HG03108 (cell line): ENCODE measurements at regions not wholly inside any gene's neighbourhood (a gene's known extent, or its start where the extent isn't known, plus 50 kb on each side); places are given as distances from the start of the nearest gene placed in this dataset.

Experiments
- ATAC-seq: cut with Tn5 transposase; IDR thresholded peaks from one replicate; pipeline ENCODE4 v1.9.1; 2021; ENCODE audit warnings: moderate library complexity; ENCODE audit not compliant: unreplicated experiment

DNA sequence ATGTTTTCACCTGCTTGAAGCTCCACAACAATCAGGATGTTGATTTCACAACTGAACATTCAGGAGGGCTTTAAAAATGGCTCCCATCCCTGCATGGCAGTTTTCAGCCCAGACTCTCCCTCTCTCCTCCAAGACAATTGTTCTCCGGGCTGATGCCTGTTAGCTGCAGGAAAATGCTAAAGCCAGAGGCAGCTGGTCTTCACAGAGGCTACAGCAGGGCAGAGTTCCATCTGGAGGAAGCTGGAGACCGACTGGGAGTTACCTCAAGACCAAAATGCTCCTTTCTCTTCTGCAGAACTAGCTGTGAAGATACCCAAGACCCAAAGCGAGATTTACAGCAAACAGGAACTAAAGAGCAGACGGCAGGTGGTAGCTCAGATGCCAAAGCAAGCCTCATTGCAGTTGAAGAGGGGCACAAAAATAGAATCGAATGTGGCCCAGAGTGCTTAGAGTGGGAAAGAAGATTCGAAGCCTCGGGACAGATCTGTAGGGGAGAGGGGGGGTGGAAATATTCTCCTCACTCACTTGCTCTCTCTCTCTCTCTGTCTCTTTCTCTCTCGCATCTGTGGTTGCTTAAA, 423.6 kb downstream of the ZNF521 start:
- ATAC-seq, result no peak

DNA sequence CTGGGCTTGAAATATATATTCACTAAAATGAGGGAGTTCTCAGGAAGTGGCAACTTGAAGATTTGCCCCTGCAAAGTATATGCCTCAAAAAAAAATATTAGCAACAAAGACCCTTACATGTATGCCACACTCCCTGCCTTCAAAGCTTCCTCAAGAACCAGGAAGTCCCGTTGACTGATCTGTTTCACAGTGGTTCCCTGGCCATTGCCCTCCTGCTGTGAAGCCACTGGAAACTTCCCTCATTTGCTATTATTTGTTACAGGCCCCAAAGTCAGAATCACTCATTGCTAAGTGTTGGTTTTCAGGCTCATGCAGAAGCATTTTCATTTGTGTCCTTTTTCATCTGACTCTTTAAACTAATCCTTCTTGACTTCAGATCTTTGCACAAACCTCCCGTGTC, 421.5 kb downstream of the ZNF521 start:
- ATAC-seq, result no peak

- no peak for ATAC-seq
Observed at GRCh38 chr18:24930971-24931370, 421.0 kb downstream of the ZNF521 start.

GRCh38 chr18:24933345-24933744, 418.6 kb downstream of the ZNF521 start:
- ATAC-seq, result no peak

- ATAC-seq, result no peak
Observed at GRCh38 chr18:24934258-24934932, 417.6 kb downstream of the ZNF521 start.

GRCh38 chr18:24935008-24935407, 417.0 kb downstream of the ZNF521 start:
- no peak for ATAC-seq

DNA sequence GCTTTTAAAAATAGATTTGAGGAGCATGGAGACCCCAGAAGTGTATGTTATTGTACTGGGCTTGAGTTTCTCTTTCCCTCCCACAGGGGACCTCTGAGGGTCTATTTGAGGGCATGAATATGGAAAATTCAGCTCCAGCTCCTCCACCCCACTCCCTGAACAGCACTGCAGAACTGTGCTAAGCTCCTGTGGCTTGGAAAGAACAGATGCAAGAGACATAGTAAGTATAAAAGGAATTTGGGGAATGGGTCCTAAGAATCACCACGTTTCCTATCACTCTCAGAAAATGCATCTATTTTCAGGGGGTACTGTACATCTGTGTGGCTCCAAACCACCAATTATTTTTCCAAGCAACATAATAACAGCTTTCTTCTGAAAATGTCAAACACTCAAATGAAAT, 416.1 kb downstream of the ZNF521 start:
- no peak for ATAC-seq

GRCh38 chr18:24936691-24937090, 415.3 kb downstream of the ZNF521 start:
- no peak for ATAC-seq

DNA sequence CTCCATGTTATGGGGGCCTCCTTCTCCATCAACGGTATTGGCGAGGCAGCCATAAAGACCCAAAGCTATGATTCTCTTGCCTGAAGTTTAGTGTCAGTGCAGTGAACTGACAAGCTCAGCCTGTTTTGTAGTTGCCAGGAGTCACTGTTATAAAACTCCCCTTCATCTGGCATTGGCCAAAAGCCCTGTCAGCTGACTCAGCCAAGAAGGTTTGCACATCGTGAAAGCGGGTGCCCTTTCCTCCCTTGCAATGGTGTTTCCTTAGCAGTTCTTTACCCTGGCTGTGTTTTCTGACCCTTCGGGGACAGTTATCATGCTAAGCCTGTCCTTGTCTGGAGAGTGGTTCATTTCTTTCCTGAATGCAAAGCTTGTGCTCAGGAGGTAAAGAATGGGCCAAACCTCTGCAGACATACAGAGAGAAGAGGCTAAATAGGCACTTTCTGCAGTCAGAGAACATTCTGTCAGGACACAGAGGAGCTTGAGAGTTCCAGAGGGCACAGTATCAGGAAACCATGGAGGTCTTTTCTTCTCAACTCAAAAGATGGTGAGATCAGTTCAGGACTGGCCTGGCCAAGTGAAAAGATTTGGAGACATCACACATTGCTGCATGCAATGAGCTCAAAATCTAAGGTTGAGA, 414.2 kb downstream of the ZNF521 start:
- ATAC-seq, result no peak

DNA sequence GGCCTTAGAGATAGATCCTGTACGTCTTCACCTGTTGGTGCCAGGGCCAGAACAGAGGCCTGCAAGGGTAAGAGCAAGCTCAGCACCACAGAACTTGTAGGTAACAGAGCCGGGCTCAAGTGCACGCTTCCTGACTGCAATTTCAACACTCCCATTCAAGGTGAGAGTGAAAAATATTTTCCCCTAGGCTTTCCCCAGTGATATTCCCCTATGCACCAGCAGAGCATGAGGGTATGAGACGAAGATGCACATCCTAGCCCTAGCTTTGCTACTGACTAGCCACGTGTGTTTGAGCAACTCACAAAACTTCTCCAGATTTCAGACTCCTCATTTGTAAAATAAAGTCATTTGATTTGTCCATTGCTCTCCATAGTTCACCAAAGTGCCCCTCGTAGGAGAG, 411.6 kb downstream of the ZNF521 start:
- ATAC-seq, result no peak

DNA sequence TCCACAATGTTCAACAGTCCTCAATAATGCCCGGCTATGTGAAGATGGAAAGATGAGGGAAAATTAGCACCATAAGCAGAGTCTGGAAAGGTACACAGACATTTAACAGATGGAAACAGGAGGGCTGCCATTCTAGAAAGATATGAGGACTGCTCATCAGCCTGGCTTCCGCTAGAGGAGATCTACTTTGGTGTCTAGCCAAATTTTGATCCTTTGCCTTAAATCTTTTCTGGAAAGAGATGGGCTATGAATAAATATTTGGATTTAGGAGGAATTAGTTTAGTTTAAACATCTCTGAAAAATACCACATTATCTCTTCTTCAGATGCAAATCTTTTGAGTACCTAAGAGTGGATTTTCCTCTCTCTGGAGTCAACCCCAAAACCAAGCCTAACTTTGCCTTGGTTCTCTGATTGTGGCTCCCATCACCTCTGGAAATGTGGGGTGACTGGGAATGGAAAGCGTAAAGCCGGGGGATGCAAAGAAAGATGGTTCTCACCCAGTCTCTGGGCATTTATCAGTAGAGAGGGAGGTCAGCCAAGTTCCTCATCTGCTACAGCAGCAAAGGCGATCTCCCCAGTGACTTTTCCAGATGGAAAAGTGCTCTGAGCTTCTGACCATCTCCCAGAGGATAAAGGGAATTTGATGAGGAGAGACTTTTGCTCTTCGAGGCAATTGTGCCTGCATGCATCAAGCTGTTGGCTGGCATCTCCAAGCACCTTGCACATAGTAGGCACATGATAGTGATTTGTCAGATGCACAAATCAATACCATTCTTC, 410.6 kb downstream of the ZNF521 start:
- no peak for ATAC-seq

GRCh38 chr18:24942144-24942543, 409.8 kb downstream of the ZNF521 start:
- ATAC-seq, result no peak

GRCh38 chr18:24947521-24948305, 404.3 kb downstream of the ZNF521 start:
- ATAC-seq, result no peak

- ATAC-seq, result no peak
Observed at GRCh38 chr18:24949908-24950307, 402.1 kb downstream of the ZNF521 start.

- ATAC-seq, result no peak
Observed at GRCh38 chr18:24954341-24954740, 397.6 kb downstream of the ZNF521 start.

- no peak for ATAC-seq
Observed at GRCh38 chr18:24958001-24958400, 394.0 kb downstream of the ZNF521 start.

DNA sequence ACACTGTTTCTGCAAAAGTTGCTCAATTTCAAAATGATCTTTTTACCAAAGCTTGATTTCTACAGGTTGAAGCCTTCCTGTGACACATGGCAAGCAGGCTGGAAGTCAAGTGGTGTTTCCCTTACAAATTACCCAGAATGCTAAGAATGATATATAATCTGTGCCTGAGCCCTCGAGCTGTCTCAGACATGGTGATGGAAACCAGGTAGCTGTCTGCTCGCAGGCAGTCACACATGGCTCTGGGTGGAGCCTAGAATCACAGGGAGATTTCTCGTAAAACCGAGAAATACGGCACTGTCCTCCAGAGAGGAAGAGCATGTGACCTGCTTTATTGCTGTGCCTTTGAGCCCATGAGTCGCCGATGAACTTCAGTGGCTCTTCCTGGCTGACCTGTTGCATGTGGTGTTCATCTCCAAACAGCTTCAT, 392.9 kb downstream of the ZNF521 start:
- no peak for ATAC-seq

GRCh38 chr18:24964216-24964615, 387.8 kb downstream of the ZNF521 start:
- ATAC-seq, result no peak

GRCh38 chr18:24968238-24968775, 383.7 kb downstream of the ZNF521 start:
- no peak for ATAC-seq

DNA sequence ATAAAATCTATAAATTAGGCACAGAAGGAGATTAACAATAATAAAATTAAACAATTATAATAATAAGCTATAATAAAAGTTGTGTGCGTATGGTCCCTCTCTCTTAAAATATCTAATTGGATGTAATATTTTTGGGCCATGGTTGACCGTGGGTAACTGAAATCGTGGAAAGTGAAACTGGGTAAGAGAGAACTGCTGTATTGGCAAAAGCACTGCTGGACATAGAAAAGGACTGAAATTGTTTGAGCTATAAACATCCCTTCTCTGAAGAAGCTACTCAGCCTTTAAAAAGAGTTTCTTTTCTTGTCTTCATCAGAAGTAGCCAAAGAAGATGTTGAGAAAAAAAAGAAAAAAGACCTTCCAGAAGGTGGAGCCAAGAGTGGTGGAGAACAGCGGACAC, 379.4 kb downstream of the ZNF521 start:
- no peak for ATAC-seq

DNA sequence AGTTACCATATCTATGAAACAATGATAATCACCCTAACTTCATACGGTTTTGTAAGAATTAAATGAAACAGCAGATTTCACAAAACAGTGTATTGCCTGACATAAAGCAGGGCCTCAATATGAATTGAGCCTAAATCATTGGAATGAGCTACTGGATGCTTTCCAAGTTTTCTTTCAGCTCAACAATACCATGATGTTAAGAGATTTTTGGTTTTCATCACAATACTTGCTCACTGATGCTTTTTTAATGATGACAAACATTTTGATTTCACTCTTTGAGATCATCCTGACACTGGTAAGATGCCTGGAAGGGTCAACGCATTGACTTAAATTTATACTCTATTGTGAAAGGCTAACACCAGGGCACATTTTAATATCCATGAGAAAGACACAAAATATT, 377.5 kb downstream of the ZNF521 start:
- ATAC-seq, result no peak
